ENCODE measurements at regions not wholly inside any gene's neighbourhood (a gene's known extent, or its start where the extent isn't known, plus 50 kb on each side); places are given as distances from the start of the nearest gene placed in this dataset.
"Not testable (repeated sequence)": the region's sequence is repeated elsewhere in the genome, so short reads cannot be mapped to it uniquely, and the experiment has no call there.

- Histone ChIP-seq H3K9me3 (ENCODE audit: control insufficient read depth in 4 of 4, low read length in 3 of 4) (peaks cover 0 to 2% (median 0%) of the 10 kb centered on the region in 4 donors), H3K9ac (ENCODE audit: low read depth in 1 of 2, low read length in 2 of 2) (no peak overlapping the region), H3K27ac (ENCODE audit: low read depth in 1 of 2, low read length in 2 of 2) (no peak overlapping the region), H3K4me3 (ENCODE audit: low read depth in 1 of 3, low read length in 3 of 3) (no peak overlapping the region), H3K27me3 (ENCODE audit: control insufficient read depth in 4 of 4, insufficient read depth in 4 of 4, low read length in 3 of 4) (no peaks in the 10 kb centered on the region), H3K36me3 (ENCODE audit: control insufficient read depth in 4 of 4, insufficient read depth in 3 of 4, low read depth in 1 of 4, low read length in 3 of 4) (no peaks in the 10 kb centered on the region), H3K4me1 (ENCODE audit: control insufficient read depth in 4 of 4, insufficient read depth in 4 of 4, low read length in 3 of 4) (no peaks in the 10 kb centered on the region)
- no peak for DNase-seq (ENCODE audit: low spot score)
- WGBS, result 74% methylated on average over 4 of the region's 4 CpGs
- no peak for TF ChIP-seq FOXA1 (IDR thresholded peaks at IDR 0.05)
- no peak for TF ChIP-seq RAD21 (IDR thresholded peaks at IDR 0.05)
- TF ChIP-seq, protein P1, sequence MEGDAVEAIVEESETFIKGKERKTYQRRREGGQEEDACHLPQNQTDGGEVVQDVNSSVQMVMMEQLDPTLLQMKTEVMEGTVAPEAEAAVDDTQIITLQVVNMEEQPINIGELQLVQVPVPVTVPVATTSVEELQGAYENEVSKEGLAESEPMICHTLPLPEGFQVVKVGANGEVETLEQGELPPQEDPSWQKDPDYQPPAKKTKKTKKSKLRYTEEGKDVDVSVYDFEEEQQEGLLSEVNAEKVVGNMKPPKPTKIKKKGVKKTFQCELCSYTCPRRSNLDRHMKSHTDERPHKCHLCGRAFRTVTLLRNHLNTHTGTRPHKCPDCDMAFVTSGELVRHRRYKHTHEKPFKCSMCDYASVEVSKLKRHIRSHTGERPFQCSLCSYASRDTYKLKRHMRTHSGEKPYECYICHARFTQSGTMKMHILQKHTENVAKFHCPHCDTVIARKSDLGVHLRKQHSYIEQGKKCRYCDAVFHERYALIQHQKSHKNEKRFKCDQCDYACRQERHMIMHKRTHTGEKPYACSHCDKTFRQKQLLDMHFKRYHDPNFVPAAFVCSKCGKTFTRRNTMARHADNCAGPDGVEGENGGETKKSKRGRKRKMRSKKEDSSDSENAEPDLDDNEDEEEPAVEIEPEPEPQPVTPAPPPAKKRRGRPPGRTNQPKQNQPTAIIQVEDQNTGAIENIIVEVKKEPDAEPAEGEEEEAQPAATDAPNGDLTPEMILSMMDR (IDR thresholded peaks at IDR 0.05; ENCODE audit: low read depth, low read length, missing input control), result no peak
- TF ChIP-seq RXRA (IDR thresholded peaks at IDR 0.05), result no peak
- no peak for TF ChIP-seq HNF4G (IDR thresholded peaks at IDR 0.05)
- TF ChIP-seq, protein P2, sequence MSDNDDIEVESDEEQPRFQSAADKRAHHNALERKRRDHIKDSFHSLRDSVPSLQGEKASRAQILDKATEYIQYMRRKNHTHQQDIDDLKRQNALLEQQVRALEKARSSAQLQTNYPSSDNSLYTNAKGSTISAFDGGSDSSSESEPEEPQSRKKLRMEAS (IDR thresholded peaks at IDR 0.05), result no peak
- TF ChIP-seq NR2F2 (IDR thresholded peaks at IDR 0.05), result no peak
- TF ChIP-seq HNF4A (conservative IDR thresholded peaks at IDR 0.05), result no peak
Observed at GRCh38 chr14:62505045-62505444, 540.2 kb downstream of the KCNH5 start.

GRCh38 chr14:62521309-62521708 is 523.9 kb downstream of the KCNH5 start:
- not testable (repeated sequence) for H3K4me3 ChIP-seq (ENCODE audit: low read depth in 1 of 3, low read length in 3 of 3); H3K9ac ChIP-seq (ENCODE audit: low read depth in 1 of 2, low read length in 2 of 2); H3K4me1 ChIP-seq (ENCODE audit: control insufficient read depth in 4 of 4, insufficient read depth in 4 of 4, low read length in 3 of 4); H3K27ac ChIP-seq (ENCODE audit: low read depth in 1 of 2, low read length in 2 of 2); DNase-seq (ENCODE audit: low spot score); H3K27me3 ChIP-seq (ENCODE audit: control insufficient read depth in 4 of 4, insufficient read depth in 4 of 4, low read length in 3 of 4); H3K36me3 ChIP-seq (ENCODE audit: control insufficient read depth in 4 of 4, insufficient read depth in 3 of 4, low read depth in 1 of 4, low read length in 3 of 4)
- H3K9me3 ChIP-seq (ENCODE audit: control insufficient read depth in 4 of 4, low read length in 3 of 4), result peaks cover 0 to 18% (median under 1%) of the 10 kb centered on the region in 4 donors
- WGBS, result 87% methylated on average over 9 of the region's 9 CpGs

GRCh38 chr14:62528296-62528695 is 517.0 kb downstream of the KCNH5 start:
- H3K4me3 ChIP-seq (ENCODE audit: low read depth in 1 of 3, low read length in 3 of 3), result no peak overlapping the region
- no peaks in the 10 kb centered on the region for H3K36me3 ChIP-seq (ENCODE audit: control insufficient read depth in 4 of 4, insufficient read depth in 3 of 4, low read depth in 1 of 4, low read length in 3 of 4)
- no peak for TF ChIP-seq RXRA (IDR thresholded peaks at IDR 0.05)
- TF ChIP-seq EGR1 (IDR thresholded peaks at IDR 0.05; ENCODE audit: low read depth in 2 of 2), result no peak
- TF ChIP-seq, protein P2 (IDR thresholded peaks at IDR 0.05), result no peak
- TF ChIP-seq, protein P3, sequence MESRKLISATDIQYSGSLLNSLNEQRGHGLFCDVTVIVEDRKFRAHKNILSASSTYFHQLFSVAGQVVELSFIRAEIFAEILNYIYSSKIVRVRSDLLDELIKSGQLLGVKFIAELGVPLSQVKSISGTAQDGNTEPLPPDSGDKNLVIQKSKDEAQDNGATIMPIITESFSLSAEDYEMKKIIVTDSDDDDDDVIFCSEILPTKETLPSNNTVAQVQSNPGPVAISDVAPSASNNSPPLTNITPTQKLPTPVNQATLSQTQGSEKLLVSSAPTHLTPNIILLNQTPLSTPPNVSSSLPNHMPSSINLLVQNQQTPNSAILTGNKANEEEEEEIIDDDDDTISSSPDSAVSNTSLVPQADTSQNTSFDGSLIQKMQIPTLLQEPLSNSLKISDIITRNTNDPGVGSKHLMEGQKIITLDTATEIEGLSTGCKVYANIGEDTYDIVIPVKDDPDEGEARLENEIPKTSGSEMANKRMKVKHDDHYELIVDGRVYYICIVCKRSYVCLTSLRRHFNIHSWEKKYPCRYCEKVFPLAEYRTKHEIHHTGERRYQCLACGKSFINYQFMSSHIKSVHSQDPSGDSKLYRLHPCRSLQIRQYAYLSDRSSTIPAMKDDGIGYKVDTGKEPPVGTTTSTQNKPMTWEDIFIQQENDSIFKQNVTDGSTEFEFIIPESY (IDR thresholded peaks at IDR 0.05), result no peak
- TF ChIP-seq FOXA1 (IDR thresholded peaks at IDR 0.05), result no peak
- no peak for TF ChIP-seq RAD21 (IDR thresholded peaks at IDR 0.05)
- TF ChIP-seq NR2F2 (IDR thresholded peaks at IDR 0.05), result no peak
- TF ChIP-seq JUND (IDR thresholded peaks at IDR 0.05), result no peak
- TF ChIP-seq, protein P1 (IDR thresholded peaks at IDR 0.05; ENCODE audit: low read depth, low read length, missing input control), result no peak
- H3K4me1 ChIP-seq (ENCODE audit: control insufficient read depth in 4 of 4, insufficient read depth in 4 of 4, low read length in 3 of 4), result no peaks in the 10 kb centered on the region
- H3K9me3 ChIP-seq (ENCODE audit: control insufficient read depth in 4 of 4, low read length in 3 of 4), result no peaks in the 10 kb centered on the region
- 61% methylated on average over 1 of the region's 1 CpG for WGBS
- DNase-seq (ENCODE audit: low spot score), result no peak
- H3K27me3 ChIP-seq (ENCODE audit: control insufficient read depth in 4 of 4, insufficient read depth in 4 of 4, low read length in 3 of 4), result no peaks in the 10 kb centered on the region
- H3K9ac ChIP-seq (ENCODE audit: low read depth in 1 of 2, low read length in 2 of 2), result no peak overlapping the region
- no peak overlapping the region for H3K27ac ChIP-seq (ENCODE audit: low read depth in 1 of 2, low read length in 2 of 2)
